Kasumi-1 (cell line): ENCODE measurements at regions not wholly inside any gene's neighbourhood (a gene's known extent, or its start where the extent isn't known, plus 50 kb on each side); places are given as distances from the start of the nearest gene placed in this dataset.

ENCODE experiments used
- DNase-seq, 2 experiments: peaks; one replicate each; lab custom pipeline; 2025; lab: John Stamatoyannopoulos, UW

DNA sequence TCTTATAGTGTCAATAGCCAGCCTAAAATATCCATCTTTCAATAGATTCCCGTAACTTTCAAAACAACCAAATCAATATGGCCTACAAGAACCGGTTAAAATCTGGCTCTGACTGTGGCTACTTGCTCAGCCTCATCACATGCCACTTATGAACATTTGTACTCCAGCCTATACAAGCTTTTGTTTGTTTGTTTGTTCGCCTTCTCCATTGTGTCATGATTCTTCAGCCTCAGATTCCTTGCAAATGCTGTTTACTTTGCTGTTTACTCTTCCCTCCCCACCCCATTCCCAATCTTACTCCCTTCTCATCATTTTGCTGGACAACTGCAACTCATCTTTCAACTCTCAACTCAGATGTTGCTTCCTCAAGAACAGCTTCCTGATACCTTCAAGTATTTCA is 161.2 kb downstream of the CAPZA3 start:
- no peak for DNase-seq

- DNase-seq = no peak
These were observed 161.9 kb downstream of the CAPZA3 start for GRCh38 chr12:18899678-18900317.

- no peak for DNase-seq
These were observed 167.2 kb downstream of the CAPZA3 start for GRCh38 chr12:18905134-18905533.

GRCh38 chr12:18906395-18906794 is 168.5 kb downstream of the CAPZA3 start:
- DNase-seq = no peak

DNA sequence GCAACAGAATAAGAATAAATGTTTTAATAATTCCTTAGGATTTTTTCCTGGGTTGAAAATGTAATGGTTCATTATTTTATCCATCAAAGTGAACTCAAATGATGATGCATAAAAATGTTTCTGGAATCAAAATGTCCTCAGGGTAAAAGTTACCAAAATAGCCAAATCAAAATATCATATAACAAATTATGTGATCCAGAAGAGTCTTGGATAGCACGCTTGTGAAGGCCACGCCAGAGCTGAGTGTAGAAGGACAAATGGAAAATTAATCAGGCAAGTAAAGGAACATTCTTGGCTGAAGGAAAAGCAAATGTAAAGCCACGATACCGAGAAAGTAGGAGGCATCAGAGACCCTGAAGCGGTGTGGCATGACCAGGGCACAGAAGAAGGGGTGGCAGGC is 169.2 kb downstream of the CAPZA3 start:
- no peak for DNase-seq

- no peak for DNase-seq
These were observed 169.8 kb downstream of the CAPZA3 start for GRCh38 chr12:18907728-18908127.

DNA sequence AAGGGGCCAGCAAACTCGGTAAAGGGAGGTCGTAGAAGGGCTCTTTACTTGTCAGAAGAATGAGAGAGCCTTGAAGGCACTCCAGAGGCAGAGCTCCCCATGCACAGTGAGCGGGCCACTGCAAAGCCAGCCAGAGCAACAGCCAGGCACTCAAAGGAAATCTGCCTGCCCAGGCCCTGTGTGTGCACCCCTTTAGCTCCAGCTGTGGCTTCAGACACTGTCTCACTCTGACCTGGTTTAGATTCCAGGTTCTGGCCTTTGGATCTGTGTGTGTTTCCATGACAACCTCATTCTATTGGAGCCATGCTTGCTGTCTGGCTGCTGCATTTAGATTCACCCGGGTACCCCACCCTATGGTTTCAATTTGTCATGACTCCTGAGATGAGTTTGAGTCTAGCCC is 170.3 kb downstream of the CAPZA3 start:
- DNase-seq = no peak

- no peak for DNase-seq
These were observed 182.1 kb downstream of the CAPZA3 start for GRCh38 chr12:18919871-18920511.

DNA sequence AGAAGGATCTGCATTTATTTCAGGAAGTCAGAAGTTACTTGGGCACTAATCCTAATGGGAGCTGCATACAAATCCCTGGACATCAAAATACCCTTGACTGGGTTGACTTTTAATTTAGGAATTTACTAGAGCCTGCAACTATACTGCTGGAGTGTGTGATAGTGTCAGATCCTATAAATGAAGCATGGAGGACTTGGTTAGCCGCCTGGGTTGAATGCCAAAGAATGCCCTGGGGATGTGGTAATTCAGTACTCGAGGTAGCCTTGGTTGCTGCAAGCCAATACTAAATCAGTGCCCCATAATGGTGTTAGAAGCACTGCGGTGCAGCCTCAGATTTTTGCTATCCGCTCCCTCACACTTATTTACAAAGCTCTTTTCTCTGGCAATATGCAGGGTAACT is 184.9 kb downstream of the CAPZA3 start:
- DNase-seq = no peak

GRCh38 chr12:18923721-18924120 is 185.8 kb downstream of the CAPZA3 start:
- peak; percentile 13 to 18 for DNase-seq

DNA sequence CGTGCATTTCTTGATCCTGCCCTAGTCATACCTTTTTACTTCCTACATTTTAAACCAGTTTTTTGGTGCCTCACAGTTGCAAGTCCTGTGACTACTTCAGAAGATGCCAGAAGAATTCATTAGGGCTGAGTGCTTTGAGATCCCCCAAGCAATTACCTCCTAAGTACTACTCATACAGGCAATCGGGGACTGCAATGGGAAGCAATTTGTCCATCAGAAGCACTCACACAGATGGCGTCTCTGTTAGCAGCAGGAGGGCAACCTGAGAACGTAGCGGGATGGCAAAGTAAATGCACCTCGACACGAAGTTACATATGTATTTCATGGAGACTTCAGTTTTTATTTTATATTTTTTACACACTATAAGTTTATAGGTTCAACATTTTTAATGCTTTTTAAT is 188.3 kb downstream of the CAPZA3 start:
- no peak for DNase-seq

GRCh38 chr12:18932211-18932610 is 194.3 kb downstream of the CAPZA3 start:
- DNase-seq = no peak

DNA sequence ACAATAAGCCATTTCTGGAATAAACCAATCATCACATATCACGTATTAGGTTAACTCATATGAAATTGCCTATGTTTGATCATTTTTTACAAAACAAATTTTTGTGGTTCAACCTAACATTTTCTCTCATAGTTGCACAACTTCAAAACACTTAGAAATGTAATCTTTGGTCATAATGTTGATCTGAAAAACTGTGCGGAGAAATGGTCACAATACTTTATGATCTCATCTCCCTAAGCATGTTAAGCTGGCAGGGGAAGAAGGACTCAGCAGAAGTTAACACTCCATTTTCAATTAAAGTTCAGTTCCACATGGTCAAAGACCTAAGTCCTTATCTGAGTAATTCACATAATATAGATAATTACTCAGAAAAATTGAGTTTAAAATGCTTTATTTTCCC is 194.8 kb downstream of the CAPZA3 start:
- DNase-seq = no peak

- no peak for DNase-seq
These were observed 194.1 kb upstream of the PLEKHA5 start for GRCh38 chr12:18935371-18935965.

DNA sequence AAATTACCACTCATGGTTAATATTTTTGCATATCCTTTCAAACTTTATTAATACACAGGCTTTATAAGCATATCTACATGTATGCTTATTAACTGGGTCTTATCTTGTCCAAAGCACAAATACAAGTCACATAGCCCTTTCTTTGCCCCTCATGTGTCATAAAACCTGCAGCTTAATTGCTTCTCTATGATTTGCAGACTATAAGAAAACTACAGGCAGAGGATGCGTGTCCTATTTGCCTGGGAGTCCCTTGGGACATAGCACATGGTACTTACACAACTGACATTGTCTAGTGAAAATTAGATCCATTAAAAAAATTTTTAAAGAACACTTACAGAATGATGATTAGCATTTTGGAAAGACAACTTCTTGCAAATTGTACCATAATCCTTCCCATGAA is 190.5 kb upstream of the PLEKHA5 start:
- DNase-seq = no peak

DNA sequence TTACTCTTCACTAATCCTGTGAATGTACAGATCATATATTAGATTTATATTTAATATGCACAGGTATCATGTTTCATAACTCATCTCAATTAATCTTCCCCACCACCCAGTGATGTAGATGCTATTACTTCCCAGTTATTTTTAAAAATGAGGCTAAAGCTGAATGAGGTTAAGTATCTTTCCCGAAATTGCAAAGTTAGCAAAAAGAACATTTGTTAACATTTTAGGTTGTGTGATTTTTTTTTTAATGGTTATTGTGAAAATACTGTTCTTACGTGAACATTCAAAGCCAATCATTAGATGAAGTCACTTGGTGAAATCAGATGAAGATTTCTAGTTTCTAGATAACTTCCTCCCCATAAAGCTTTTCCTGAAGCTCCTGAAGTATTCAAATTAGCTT is 186.9 kb upstream of the PLEKHA5 start:
- DNase-seq = no peak

DNA sequence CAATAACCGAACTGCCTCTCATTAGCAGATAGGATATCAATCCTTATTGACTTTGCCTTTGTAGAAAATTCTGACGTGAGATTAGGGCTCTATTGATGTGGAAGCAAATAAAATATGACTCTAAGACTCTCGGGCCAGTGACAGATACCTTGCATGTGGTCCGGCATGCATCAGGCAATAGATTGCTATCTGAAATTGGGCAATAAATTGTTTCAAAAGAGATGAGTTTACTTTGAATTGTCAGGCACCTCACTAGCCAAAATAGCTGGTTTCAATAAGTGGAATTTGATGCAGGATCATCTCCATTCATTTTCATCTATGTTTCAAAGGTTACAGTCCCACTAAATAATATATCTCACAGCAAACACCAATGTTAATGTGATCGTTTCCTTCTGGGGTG is 186.3 kb upstream of the PLEKHA5 start:
- no peak for DNase-seq

- no peak for DNase-seq
These were observed 183.4 kb upstream of the PLEKHA5 start for GRCh38 chr12:18946106-18946505.

- no peak for DNase-seq
These were observed 178.3 kb upstream of the PLEKHA5 start for GRCh38 chr12:18951218-18951617.

DNA sequence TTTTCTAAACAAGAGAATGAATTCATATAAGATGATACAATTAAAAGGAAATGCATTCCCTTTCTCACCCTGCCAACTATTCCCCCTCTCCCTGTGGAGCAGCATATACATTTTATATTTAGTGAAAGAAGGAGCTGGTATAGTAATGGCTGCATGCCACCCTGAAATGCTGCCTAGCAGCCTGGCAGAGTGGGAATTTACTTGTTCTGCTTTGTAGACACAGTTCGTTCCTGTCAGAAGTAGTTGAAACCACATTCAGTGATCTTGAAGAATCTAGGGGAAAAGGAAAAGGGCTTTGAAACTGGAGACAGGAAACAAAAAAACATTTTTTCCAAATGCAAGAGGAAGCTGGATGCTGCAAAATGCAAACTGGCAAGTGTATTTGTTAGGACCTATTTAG is 176.0 kb upstream of the PLEKHA5 start:
- peak; percentile 20 to 25 for DNase-seq

DNA sequence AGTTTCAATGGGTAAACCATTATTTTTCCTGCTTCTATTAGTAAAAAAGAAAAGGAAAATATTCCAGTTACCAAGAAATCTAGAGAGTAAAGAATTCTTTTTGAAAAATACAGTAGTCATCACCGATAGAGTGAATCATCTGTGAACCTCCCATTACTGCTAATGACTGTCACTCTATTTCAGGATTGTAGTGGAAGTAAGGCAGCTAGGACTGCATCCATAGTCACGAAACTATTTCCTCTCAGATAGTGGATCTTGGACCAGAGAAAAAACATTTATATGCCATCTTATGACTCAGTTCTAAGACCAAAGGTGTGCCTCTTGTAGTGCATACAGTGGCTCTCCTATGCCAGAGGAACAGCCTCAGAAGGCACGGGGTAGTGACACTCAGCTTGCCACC is 173.9 kb upstream of the PLEKHA5 start:
- no peak for DNase-seq

GRCh38 chr12:18965203-18965602 is 164.3 kb upstream of the PLEKHA5 start:
- no peak for DNase-seq

DNA sequence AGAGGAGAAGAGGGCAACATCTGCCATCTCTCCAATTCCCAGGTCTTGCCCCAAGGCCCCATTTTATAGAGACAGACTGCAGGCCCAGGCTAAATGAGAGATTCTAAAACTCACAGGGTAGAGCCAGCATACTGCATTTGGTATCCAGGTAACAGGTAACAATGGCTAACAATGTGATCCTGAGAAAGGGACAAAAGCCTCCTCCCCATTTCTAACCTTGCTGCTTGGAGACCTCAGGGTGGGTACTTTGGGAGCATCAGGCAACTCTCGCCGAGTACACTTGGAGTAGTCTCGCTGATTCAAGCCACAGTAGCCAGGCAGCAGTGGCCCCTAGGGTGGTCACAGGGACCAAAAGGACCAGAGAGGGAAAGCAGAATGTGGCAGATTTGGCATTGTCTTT is 162.6 kb upstream of the PLEKHA5 start:
- DNase-seq = no peak

- no peak for DNase-seq
These were observed 161.7 kb upstream of the PLEKHA5 start for GRCh38 chr12:18967814-18968213.
